Nephron (organoid): ENCODE measurements at regions not wholly inside any gene's neighbourhood (a gene's known extent, or its start where the extent isn't known, plus 50 kb on each side); places are given as distances from the start of the nearest gene placed in this dataset.

Experiments
- H3K27ac Mint-ChIP-seq, 3 experiments: 2 replicates each; pipeline ENCODE4 v1.8.0; 2020; ENCODE audit warnings: mixed read lengths in 3 of 3, mild to moderate bottlenecking in 2 of 3, moderate library complexity in 1 of 3
- H3K27me3 Mint-ChIP-seq: 2 replicates; pipeline ENCODE4 v1.8.0; 2021; ENCODE audit warnings: low read depth, mild to moderate bottlenecking, moderate library complexity, mixed read lengths
- H3K36me3 Mint-ChIP-seq: 2 replicates; pipeline ENCODE4 v1.8.0; 2020; ENCODE audit warnings: low read depth, mixed read lengths
- H3K4me1 Mint-ChIP-seq: 2 replicates; pipeline ENCODE4 v1.8.0; 2020; ENCODE audit warnings: mixed read lengths
- H3K4me3 Mint-ChIP-seq, 3 experiments: 2 replicates each; pipeline ENCODE4 v1.8.0; 2020; ENCODE audit warnings: mild to moderate bottlenecking in 3 of 3, mixed read lengths in 3 of 3, moderate library complexity in 2 of 3
- H3K9me3 Mint-ChIP-seq: 2 replicates; pipeline ENCODE4 v1.8.0; 2020; ENCODE audit warnings: mixed read lengths
- TF ChIP-seq, protein P1 (sequence below), 3 experiments: fragments of 200-600 bp; sonication (generic); IDR thresholded peaks; one replicate each; pipeline ENCODE4 v1.5.0; 2021; ENCODE audit warnings: antibody characterized with exemption in 3 of 3; ENCODE audit not compliant: unreplicated experiment in 3 of 3

DNA sequence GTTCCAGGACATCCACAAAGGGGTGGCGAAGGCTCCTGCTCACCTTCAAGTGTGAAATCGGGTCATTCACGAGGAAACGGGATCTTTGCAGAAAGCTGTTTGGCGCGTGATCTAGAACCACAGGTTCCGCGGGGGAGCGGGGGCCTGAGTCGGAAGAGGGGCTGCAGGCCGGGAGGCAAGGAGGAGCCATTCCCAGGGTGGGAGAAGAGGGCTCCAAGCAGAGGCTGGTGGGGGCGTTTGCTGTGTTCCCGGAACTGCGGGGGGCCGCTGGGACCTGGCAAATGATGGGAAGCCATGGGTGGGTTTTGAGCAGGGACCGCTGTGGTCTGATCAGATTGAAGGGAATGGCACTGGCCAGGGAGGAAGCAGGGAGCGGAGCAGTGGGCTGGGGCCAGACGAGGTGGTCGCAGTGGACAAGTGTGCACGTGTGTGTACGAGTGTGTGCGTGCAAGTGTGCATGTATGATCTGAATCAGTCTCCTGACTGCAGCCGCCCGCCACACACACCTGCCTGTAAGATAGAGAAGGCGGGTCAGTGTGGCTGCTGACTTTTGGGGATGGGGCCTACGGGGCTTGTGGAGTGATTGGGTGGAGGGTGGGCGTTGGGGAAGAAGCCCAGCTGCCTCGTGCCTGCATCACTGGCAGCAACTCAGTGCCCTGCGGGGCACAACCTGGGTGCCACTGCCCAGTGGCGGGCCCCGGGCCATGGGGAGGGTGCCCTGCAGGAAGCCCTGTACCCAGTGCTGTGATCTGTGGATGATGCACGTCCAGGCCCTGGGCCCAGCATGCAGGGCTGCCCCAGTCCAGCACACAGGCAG is 141.9 kb downstream of the KIF26A start:
- TF ChIP-seq, protein P1, sequence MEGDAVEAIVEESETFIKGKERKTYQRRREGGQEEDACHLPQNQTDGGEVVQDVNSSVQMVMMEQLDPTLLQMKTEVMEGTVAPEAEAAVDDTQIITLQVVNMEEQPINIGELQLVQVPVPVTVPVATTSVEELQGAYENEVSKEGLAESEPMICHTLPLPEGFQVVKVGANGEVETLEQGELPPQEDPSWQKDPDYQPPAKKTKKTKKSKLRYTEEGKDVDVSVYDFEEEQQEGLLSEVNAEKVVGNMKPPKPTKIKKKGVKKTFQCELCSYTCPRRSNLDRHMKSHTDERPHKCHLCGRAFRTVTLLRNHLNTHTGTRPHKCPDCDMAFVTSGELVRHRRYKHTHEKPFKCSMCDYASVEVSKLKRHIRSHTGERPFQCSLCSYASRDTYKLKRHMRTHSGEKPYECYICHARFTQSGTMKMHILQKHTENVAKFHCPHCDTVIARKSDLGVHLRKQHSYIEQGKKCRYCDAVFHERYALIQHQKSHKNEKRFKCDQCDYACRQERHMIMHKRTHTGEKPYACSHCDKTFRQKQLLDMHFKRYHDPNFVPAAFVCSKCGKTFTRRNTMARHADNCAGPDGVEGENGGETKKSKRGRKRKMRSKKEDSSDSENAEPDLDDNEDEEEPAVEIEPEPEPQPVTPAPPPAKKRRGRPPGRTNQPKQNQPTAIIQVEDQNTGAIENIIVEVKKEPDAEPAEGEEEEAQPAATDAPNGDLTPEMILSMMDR (IDR thresholded peaks at IDR 0.05; ENCODE audit: unreplicated experiment in 3 of 3), result no peak
- H3K27me3 Mint-ChIP-seq, result peaks cover 31% of the 10 kb centered on the region
- H3K4me1 Mint-ChIP-seq, result peaks cover 34% of the 10 kb centered on the region
- H3K36me3 Mint-ChIP-seq, result no peaks in the 10 kb centered on the region
- no peak overlapping the region for H3K27ac Mint-ChIP-seq
- no peaks in the 10 kb centered on the region for H3K9me3 Mint-ChIP-seq
- H3K4me3 Mint-ChIP-seq, result no peak overlapping the region

GRCh38 chr14:104280902-104281767 is 142.7 kb downstream of the KIF26A start:
- H3K4me3 Mint-ChIP-seq, result no peak overlapping the region
- H3K4me1 Mint-ChIP-seq, result peaks cover 28% of the 10 kb centered on the region
- H3K27me3 Mint-ChIP-seq, result peaks cover 24% of the 10 kb centered on the region
- no peaks in the 10 kb centered on the region for H3K9me3 Mint-ChIP-seq
- no peaks in the 10 kb centered on the region for H3K36me3 Mint-ChIP-seq
- H3K27ac Mint-ChIP-seq, result no peak overlapping the region
- TF ChIP-seq, protein P1 (IDR thresholded peaks at IDR 0.05; ENCODE audit: unreplicated experiment in 3 of 3), result no peak

GRCh38 chr14:104281768-104282301 is 143.4 kb downstream of the KIF26A start:
- TF ChIP-seq, protein P1 (IDR thresholded peaks at IDR 0.05; ENCODE audit: unreplicated experiment in 3 of 3), result no peak
- no peak overlapping the region for H3K27ac Mint-ChIP-seq
- H3K4me1 Mint-ChIP-seq, result peaks cover 21% of the 10 kb centered on the region
- no peaks in the 10 kb centered on the region for H3K9me3 Mint-ChIP-seq
- H3K4me3 Mint-ChIP-seq, result no peak overlapping the region
- no peaks in the 10 kb centered on the region for H3K36me3 Mint-ChIP-seq
- peaks cover 23% of the 10 kb centered on the region for H3K27me3 Mint-ChIP-seq

- peaks cover 17% of the 10 kb centered on the region for H3K4me1 Mint-ChIP-seq
- H3K4me3 Mint-ChIP-seq, result no peak overlapping the region
- H3K27ac Mint-ChIP-seq, result no peak overlapping the region
- H3K27me3 Mint-ChIP-seq, result peaks cover 23% of the 10 kb centered on the region
- H3K36me3 Mint-ChIP-seq, result no peaks in the 10 kb centered on the region
- H3K9me3 Mint-ChIP-seq, result no peaks in the 10 kb centered on the region
- TF ChIP-seq, protein P1 (IDR thresholded peaks at IDR 0.05; ENCODE audit: unreplicated experiment in 3 of 3), result no peak
Observed at GRCh38 chr14:104282332-104283196, 144.2 kb downstream of the KIF26A start.

DNA sequence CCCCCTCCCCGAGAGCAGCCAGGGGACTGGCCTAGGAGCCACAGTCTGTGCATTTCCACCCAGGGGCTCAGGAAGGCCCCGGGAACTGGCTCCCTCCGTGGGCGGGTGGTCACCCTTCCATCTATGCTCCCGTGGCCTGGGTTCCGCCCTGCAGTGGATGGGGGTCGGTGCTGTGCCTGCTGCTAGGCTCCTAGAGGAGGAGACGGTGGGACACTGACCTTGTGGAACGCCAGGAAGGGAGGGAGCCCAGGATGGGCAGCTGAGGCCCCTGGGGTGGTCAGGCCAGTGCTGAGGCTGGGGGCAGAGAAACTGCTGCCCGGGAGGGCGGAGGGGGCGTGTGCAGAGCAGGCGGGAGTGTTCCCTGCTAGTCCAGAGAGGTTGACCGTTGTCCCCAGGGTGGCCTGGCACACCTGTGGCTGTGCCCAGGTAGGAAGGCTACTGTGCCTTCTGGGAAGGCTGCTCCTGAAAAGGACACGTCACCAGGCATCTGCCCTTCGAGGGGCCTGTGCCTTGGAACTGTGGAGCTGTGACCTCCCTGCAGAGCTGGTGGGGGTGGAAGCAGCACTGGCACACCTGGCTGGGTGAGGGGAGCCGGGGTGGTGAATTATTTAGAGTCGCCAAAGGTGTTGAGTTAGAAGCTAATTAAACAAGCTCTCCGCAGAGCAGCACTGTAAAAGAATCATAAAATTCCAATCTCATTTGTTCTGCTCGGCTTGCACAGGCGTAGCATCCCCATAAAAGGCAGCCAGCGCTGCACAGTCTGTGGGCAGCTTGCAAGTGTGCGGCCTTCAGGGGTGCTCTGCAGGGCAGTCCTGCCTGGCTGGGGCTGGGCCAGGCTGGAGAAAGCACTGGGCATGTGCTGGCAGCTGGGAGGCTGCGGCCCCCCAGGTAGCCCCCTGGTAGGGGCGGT is 145.1 kb downstream of the KIF26A start:
- TF ChIP-seq, protein P1 (IDR thresholded peaks at IDR 0.05; ENCODE audit: unreplicated experiment in 3 of 3), result no peak
- Mint-ChIP-seq H3K9me3 (no peaks in the 10 kb centered on the region), H3K36me3 (no peaks in the 10 kb centered on the region), H3K27me3 (peaks cover 17% of the 10 kb centered on the region), H3K4me3 (no peak overlapping the region), H3K27ac (no peak overlapping the region), H3K4me1 (peaks cover 16% of the 10 kb centered on the region)
